ENCODE measurements at regions not wholly inside any gene's neighbourhood (a gene's known extent, or its start where the extent isn't known, plus 50 kb on each side); places are given as distances from the start of the nearest gene placed in this dataset.
"Not testable (repeated sequence)": the region's sequence is repeated elsewhere in the genome, so short reads cannot be mapped to it uniquely, and the experiment has no call there.

GRCh38 chr21:10465524-10466110, 55.8 kb upstream of the TPTE start:
- TF ChIP-seq CTCF (IDR thresholded peaks at IDR 0.05; ENCODE audit: insufficient read depth, low read depth, low read length); EZH2 (IDR thresholded peaks at IDR 0.05; ENCODE audit: insufficient read depth, low read length): not testable (repeated sequence)

Data from astrocyte (in vitro differentiated cells and primary cell).